ENCODE measurements at regions not wholly inside any gene's neighbourhood (a gene's known extent, or its start where the extent isn't known, plus 50 kb on each side); places are given as distances from the start of the nearest gene placed in this dataset.

DNA sequence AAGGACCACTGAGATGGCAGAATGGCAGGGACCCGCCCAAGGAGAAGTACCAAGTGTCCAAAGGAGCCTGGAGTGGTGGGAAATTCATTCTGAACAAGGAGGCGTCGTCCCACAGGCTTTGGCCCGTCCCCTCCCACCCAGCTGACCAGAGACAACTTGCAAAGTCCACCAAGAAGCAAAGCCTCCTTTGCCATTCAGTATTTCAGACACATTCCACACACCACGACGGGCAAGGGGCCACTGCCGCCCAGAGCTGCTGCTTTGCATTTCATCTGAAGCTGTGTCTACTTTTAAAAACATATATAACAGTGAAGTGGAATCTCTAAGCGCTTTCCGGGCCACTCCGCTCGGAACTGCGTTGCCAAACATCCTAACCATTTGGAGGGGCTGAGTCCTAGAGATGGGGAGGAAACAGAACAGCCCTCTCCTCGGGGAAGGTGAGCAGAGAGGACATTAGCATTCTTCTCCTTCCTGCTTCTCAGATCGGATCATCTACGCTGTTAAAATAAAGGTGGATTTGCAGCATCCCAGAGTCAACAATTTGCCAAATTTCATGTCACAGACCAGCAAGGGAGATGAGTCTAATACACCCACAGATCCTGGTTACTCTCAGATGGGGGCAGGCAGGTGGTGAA, 89.0 kb upstream of the ZNF507 start:
- no peak overlapping the region for H3K18ac ChIP-seq (ENCODE audit: extremely low read depth, low read length)
- 91% methylated on average over 15 of the region's 15 CpGs; no CpG with 5 or more reads in 1 of the 2 experiments for WGBS, 2 experiments (ENCODE audit: extremely low coverage in 1 of 2, insufficient coverage in 1 of 2, insufficient read length in 1 of 2, insufficient replicate concordance in 2 of 2, low coverage in 1 of 2, low lambda C conversion rate in 2 of 2, missing lambda C conversion rate in 1 of 2)

More for the DNA sequence above, 89.0 kb upstream of the ZNF507 start:
- H3K36me3 ChIP-seq (ENCODE audit: control insufficient read depth in 2 of 4, insufficient read depth in 4 of 4, low read length in 3 of 4): no peaks in the 10 kb centered on the region
- H2BK120ac ChIP-seq (replicated peaks; ENCODE audit: low read depth, low read length): no peak overlapping the region
- H2BK5ac ChIP-seq (ENCODE audit: low read depth, low read length): no peak overlapping the region
- H3K9ac ChIP-seq (replicated peaks in 1 of 4; ENCODE audit: extremely low read depth in 1 of 4, low read depth in 3 of 4, low read length in 3 of 4): no peak overlapping the region
- no peak overlapping the region for H3K56ac ChIP-seq (replicated peaks; ENCODE audit: insufficient read length, low read depth, low read length)
- ChIA-PET CTCF (ENCODE audit: partially characterized antibody) (no interaction called here), POLR2A (ENCODE audit: partially characterized antibody) (no interaction called here)
- no peak overlapping the region for H3K14ac ChIP-seq (ENCODE audit: insufficient read length)
- no peak overlapping the region for H2BK12ac ChIP-seq (ENCODE audit: low read depth, low read length)
- no peak overlapping the region for H3K23ac ChIP-seq (ENCODE audit: insufficient read length)
- DNase-seq (ENCODE audit: low read depth in 1 of 2, low spot score in 2 of 2): no peak
- H3K4me1 ChIP-seq (replicated peaks in 1 of 4; ENCODE audit: control insufficient read depth in 3 of 4, insufficient read depth in 4 of 4, low read length in 3 of 4): no peaks in the 10 kb centered on the region; a peak in 1 of 7 replicates
- H4K8ac ChIP-seq (ENCODE audit: extremely low read depth, insufficient read depth, low read length): no peak overlapping the region
- TF ChIP-seq KDM5A (IDR thresholded peaks at IDR 0.05; ENCODE audit: low read length): no peak
- no peak for TF ChIP-seq TEAD4 (IDR thresholded peaks at IDR 0.05; ENCODE audit: low read depth, low read length)
- TF ChIP-seq TAF7 (optimal IDR thresholded peaks at IDR 0.05; ENCODE audit: borderline replicate concordance, low read depth, low read length): no peak
- TF ChIP-seq ATF3 (IDR thresholded peaks at IDR 0.05; ENCODE audit: insufficient read depth, low read depth, low read length): no peak
- no peak for TF ChIP-seq ASH2L (IDR thresholded peaks at IDR 0.05; ENCODE audit: low read length)
- no peak overlapping the region for H2BK15ac ChIP-seq (ENCODE audit: low read length)
- H2AFZ ChIP-seq (ENCODE audit: low read length): no peak overlapping the region
- H4K91ac ChIP-seq (replicated peaks; ENCODE audit: insufficient read length, low read length): no peak overlapping the region
- no peak for FAIRE-seq
- no peaks in the 10 kb centered on the region for H3K9me3 ChIP-seq (ENCODE audit: insufficient read depth in 2 of 2, low read depth in 1 of 2, low read length in 1 of 2)
- no peak overlapping the region for H2BK20ac ChIP-seq (ENCODE audit: low read length)
- H3K4me3 ChIP-seq (ENCODE audit: extremely low read depth in 1 of 4, insufficient read depth in 2 of 4, low read depth in 3 of 4, low read length in 4 of 4): no peak overlapping the region
- no peaks in the 10 kb centered on the region; a peak in 1 of 7 replicates for H3K27me3 ChIP-seq (replicated peaks in 1 of 4; ENCODE audit: control insufficient read depth in 3 of 4, extremely low read depth in 1 of 4, insufficient read depth in 3 of 4, low read length in 3 of 4)
- H3K4ac ChIP-seq (replicated peaks; ENCODE audit: insufficient read length, low read depth, low read length): no peak overlapping the region
- no peaks in the 10 kb centered on the region for H4K20me1 ChIP-seq (replicated peaks in 1 of 2; ENCODE audit: control insufficient read depth in 1 of 2, insufficient read depth in 2 of 2, low read length in 2 of 2)
- no peak overlapping the region for H3K4me2 ChIP-seq (ENCODE audit: insufficient read depth in 1 of 2, low read depth in 2 of 2, low read length in 2 of 2)
- no peaks in the 10 kb centered on the region for H3K79me1 ChIP-seq (ENCODE audit: low read depth, low read length)
- H3K23me2 ChIP-seq (ENCODE audit: low read depth, low read length): no peaks in the 10 kb centered on the region
- no peak overlapping the region for H4K5ac ChIP-seq (ENCODE audit: insufficient read length, low read depth, low read length)
- H2AK5ac ChIP-seq (ENCODE audit: low read depth, low read length): no peak overlapping the region
- H3K27ac ChIP-seq (ENCODE audit: low read depth, low read length): no peak overlapping the region
- no peaks in the 10 kb centered on the region for H3K79me2 ChIP-seq (ENCODE audit: control insufficient read depth in 1 of 2, insufficient read depth in 2 of 2, low read length in 2 of 2)
